ENCODE measurements at regions not wholly inside any gene's neighbourhood (a gene's known extent, or its start where the extent isn't known, plus 50 kb on each side); places are given as distances from the start of the nearest gene placed in this dataset.

DNA sequence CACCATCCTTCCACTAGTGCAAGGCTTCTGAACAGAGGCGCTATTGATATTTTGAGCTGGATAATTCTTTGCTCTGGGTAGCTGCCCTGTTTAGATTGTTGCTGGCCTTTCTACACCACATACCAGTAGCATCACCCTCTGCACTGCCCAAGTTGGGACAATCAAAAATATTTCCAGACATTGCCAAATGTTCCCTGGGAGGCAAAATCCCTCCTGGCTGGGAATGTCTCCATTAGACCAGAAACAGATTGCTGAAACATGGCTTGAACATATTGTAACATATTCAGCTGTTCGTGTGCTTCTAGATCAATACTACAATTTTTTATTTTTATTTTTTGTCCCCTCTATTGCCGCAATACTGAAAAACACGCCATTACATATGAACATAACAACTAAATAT is 174.6 kb downstream of the ABCA8 start (continued):
- no peak for TF ChIP-seq PRDM15 (CRISPR knock-in tag; IDR thresholded peaks at IDR 0.05)
- no peak for TF ChIP-seq SMARCA5 (IDR thresholded peaks at IDR 0.05)
- no peak for TF ChIP-seq BMI1 (IDR thresholded peaks at IDR 0.05; ENCODE audit: borderline replicate concordance)
- TF ChIP-seq, protein P1, sequence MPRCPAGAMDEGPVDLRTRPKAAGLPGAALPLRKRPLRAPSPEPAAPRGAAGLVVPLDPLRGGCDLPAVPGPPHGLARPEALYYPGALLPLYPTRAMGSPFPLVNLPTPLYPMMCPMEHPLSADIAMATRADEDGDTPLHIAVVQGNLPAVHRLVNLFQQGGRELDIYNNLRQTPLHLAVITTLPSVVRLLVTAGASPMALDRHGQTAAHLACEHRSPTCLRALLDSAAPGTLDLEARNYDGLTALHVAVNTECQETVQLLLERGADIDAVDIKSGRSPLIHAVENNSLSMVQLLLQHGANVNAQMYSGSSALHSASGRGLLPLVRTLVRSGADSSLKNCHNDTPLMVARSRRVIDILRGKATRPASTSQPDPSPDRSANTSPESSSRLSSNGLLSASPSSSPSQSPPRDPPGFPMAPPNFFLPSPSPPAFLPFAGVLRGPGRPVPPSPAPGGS (IDR thresholded peaks at IDR 0.05; ENCODE audit: borderline replicate concordance, insufficient read depth, low read depth, low read length, poor library complexity, severe bottlenecking) = no peak
- TF ChIP-seq EZH2 (IDR thresholded peaks at IDR 0.05; ENCODE audit: borderline replicate concordance, control insufficient read depth, low read depth, low read length) = no peak
- TF ChIP-seq, protein P2, sequence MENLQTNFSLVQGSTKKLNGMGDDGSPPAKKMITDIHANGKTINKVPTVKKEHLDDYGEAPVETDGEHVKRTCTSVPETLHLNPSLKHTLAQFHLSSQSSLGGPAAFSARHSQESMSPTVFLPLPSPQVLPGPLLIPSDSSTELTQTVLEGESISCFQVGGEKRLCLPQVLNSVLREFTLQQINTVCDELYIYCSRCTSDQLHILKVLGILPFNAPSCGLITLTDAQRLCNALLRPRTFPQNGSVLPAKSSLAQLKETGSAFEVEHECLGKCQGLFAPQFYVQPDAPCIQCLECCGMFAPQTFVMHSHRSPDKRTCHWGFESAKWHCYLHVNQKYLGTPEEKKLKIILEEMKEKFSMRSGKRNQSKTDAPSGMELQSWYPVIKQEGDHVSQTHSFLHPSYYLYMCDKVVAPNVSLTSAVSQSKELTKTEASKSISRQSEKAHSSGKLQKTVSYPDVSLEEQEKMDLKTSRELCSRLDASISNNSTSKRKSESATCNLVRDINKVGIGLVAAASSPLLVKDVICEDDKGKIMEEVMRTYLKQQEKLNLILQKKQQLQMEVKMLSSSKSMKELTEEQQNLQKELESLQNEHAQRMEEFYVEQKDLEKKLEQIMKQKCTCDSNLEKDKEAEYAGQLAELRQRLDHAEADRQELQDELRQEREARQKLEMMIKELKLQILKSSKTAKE (IDR thresholded peaks at IDR 0.05; ENCODE audit: low read depth, poor library complexity, severe bottlenecking) = no peak
- TF ChIP-seq CREB1 (IDR thresholded peaks at IDR 0.05; ENCODE audit: low read depth) = no peak
- no peak for TF ChIP-seq CHD1 (IDR thresholded peaks at IDR 0.05; ENCODE audit: low read depth, low read length)
- no peak for TF ChIP-seq JUND (IDR thresholded peaks at IDR 0.05; ENCODE audit: low read depth, low read length)
